ENCODE measurements at regions not wholly inside any gene's neighbourhood (a gene's known extent, or its start where the extent isn't known, plus 50 kb on each side); places are given as distances from the start of the nearest gene placed in this dataset.
A peak's percentile ranks its signal among the peaks of the same experiment; 100 is the strongest.
"Not testable (repeated sequence)": the region's sequence is repeated elsewhere in the genome, so short reads cannot be mapped to it uniquely, and the experiment has no call there.

DNA sequence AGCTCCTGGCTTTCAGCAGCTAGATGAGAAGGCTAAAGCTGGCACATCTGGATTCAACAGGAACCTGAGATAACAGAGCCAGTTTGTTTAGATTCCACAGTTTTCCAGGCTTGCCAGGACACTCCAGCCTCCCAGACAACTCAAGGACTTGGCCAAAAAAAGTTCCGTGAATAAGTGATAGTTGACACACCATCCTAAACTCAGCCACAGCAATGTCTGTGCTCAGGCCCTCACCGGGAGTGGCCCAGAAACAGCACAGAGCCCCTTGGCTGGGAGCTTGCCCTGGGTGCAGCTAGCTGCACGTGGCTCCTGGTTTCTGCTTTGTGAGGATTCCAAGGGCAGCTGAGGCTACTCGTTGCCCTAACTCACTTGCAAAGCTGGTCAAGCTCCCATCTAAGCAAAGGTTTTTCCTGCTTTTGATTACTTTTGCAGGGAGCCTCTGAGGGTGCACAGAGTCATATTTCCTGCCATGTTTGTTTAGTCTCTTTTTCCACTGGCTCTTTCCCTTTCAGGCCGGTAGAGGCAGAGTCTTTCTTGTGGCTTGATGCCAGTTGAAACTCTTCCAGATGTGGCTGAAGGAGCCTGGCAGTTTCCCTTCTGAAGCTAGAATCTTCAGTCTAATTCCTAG, 118.3 kb upstream of the ECI2 start:
- H3K27ac ChIP-seq, result peak overlapping the region in 2 of 4 donors; percentile 32 to 46
- no peaks in the 10 kb centered on the region for H3K36me3 ChIP-seq
- no peaks in the 10 kb centered on the region for H3K27me3 ChIP-seq
- DNase-seq (no peak), ATAC-seq (ENCODE audit: low FRiP score in 2 of 2) (peak; percentile 40 to 65)
- H3K4me1 ChIP-seq, result peaks cover 6 to 13% (median 12%) of the 10 kb centered on the region in 4 donors
- 11 to 41% methylated on average over 3 to 5 of the region's 5 CpGs for WGBS, 2 donors
- H3K4me3 ChIP-seq, result no peak overlapping the region
- H3K9me3 ChIP-seq, result no peaks in the 10 kb centered on the region
- no peak for TF ChIP-seq POLR2A (IDR thresholded peaks at IDR 0.05)
- TF ChIP-seq, protein P1, sequence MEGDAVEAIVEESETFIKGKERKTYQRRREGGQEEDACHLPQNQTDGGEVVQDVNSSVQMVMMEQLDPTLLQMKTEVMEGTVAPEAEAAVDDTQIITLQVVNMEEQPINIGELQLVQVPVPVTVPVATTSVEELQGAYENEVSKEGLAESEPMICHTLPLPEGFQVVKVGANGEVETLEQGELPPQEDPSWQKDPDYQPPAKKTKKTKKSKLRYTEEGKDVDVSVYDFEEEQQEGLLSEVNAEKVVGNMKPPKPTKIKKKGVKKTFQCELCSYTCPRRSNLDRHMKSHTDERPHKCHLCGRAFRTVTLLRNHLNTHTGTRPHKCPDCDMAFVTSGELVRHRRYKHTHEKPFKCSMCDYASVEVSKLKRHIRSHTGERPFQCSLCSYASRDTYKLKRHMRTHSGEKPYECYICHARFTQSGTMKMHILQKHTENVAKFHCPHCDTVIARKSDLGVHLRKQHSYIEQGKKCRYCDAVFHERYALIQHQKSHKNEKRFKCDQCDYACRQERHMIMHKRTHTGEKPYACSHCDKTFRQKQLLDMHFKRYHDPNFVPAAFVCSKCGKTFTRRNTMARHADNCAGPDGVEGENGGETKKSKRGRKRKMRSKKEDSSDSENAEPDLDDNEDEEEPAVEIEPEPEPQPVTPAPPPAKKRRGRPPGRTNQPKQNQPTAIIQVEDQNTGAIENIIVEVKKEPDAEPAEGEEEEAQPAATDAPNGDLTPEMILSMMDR (IDR thresholded peaks at IDR 0.05), result peak; percentile 22 to 50 (median 34)

DNA sequence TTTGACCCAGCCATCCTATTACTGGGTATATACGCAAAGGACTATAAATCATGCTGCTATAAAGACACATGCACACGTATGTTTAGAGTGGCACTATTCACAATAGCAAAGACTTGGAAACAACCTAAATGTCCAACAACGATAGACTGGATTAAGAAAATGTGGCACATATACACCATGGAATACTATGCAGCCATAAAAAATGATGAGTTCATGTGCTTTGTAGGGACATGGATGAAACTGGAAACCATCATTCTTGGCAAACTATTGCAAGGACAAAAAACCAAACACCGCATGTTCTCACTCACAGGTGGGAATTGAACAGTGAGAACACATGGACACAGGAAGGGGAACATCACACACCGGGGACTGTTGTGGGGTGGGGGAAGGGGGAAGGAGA, 117.1 kb upstream of the ECI2 start:
- WGBS, 2 donors, result 95 to 96% methylated on average over 5 of the region's 5 CpGs

DNA sequence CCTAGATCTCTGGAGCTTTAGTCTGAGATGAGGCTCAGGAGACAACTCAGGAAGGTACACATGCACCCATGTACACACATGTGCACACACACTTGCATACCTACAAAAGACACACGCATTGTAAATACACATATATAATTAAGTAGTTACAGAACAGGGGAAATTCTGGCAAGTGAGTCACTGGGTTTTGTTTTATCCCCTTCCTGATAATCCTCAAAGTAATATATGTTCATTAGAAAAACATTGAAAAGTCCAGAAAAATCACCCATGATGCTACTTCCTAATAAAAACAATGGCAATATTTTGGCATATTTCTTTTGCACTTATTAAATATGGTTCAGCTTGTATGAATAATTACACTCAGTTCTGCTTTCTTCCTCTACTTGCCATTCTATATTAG, 115.3 kb upstream of the ECI2 start:
- Histone ChIP-seq H3K27me3 (no peaks in the 10 kb centered on the region), H3K4me3 (no peak overlapping the region), H3K36me3 (no peaks in the 10 kb centered on the region), H3K9me3 (no peaks in the 10 kb centered on the region), H3K27ac (no peak overlapping the region), H3K4me1 (peaks cover 6 to 13% (median 12%) of the 10 kb centered on the region in 4 donors)
- 84 to 93% methylated on average over 1 of the region's 1 CpG for WGBS, 2 donors
- no peak for ATAC-seq (ENCODE audit: low FRiP score in 2 of 2)
- no peak for DNase-seq
- TF ChIP-seq POLR2AphosphoS5 (IDR thresholded peaks at IDR 0.05) (no peak), POLR2A (IDR thresholded peaks at IDR 0.05) (no peak), EP300 (IDR thresholded peaks at IDR 0.05) (no peak)
- TF ChIP-seq, protein P1 (IDR thresholded peaks at IDR 0.05), result no peak

More for the DNA sequence above, 117.1 kb upstream of the ECI2 start:
- ATAC-seq (ENCODE audit: low FRiP score in 2 of 2); H3K27ac ChIP-seq; H3K9me3 ChIP-seq; H3K4me3 ChIP-seq; H3K36me3 ChIP-seq; H3K27me3 ChIP-seq; DNase-seq: not testable (repeated sequence)
- H3K4me1 ChIP-seq, result peaks cover 6 to 13% (median 12%) of the 10 kb centered on the region in 4 donors

DNA sequence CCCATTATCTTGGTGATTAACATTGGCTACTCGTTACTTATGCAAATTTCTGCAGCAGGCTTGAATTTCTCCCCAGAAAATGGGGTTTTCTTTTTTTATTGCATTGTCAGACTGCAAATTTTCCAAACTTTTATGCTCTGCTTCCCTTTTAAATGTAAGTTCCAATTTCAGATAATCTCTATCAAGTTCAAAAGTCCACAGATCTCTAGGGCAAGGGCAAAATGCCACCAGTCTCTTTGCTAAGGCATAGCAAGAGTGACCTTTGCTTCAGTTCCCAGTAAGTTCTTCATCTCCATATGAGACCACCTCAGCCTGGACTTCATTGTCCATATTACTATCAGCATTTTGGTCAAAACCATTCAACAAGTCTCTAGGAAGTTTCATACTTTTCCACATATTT, 108.5 kb upstream of the ECI2 start:
- H3K27me3 ChIP-seq; H3K27ac ChIP-seq; H3K36me3 ChIP-seq; ATAC-seq (ENCODE audit: low FRiP score in 2 of 2); H3K4me1 ChIP-seq; DNase-seq; H3K4me3 ChIP-seq: not testable (repeated sequence)
- WGBS, 2 donors, result 76 to 95% methylated on average over 1 of the region's 1 CpG
- H3K9me3 ChIP-seq, result peaks cover 0 to 13% (median 6%) of the 10 kb centered on the region in 4 donors

DNA sequence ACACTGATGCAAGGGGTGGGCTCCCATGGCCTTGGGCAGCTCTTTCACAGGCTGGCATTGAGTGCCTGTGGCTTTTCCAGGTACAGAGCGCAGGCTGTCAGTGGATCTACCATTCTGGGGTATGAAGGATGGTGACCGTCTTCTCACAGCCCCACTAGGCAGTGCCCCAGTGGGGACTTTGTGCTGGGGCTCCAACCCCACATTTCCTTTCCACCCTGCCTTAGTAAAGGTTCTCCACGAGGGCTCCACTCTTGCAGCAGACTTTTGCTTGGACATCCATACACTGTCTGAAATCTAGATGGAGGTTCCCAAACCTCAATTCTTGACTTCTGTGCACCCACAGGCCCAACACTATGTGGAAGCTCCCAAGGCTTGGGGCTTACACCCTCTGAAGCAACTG, 107.9 kb upstream of the ECI2 start:
- no peak overlapping the region for H3K4me3 ChIP-seq
- ATAC-seq (ENCODE audit: low FRiP score in 2 of 2), result no peak
- H3K27ac ChIP-seq, result no peak overlapping the region
- no peaks in the 10 kb centered on the region for H3K4me1 ChIP-seq
- DNase-seq, result no peak
- no peaks in the 10 kb centered on the region for H3K36me3 ChIP-seq
- H3K27me3 ChIP-seq, result no peaks in the 10 kb centered on the region
- 100% methylated on average over 1 to 3 of the region's 3 CpGs for WGBS, 2 donors
- TF ChIP-seq, protein P1 (IDR thresholded peaks at IDR 0.05), result no peak
- TF ChIP-seq POLR2A (IDR thresholded peaks at IDR 0.05) (no peak), POLR2AphosphoS5 (IDR thresholded peaks at IDR 0.05) (no peak), EP300 (IDR thresholded peaks at IDR 0.05) (no peak)
- peaks cover 0 to 13% (median 6%) of the 10 kb centered on the region in 4 donors for H3K9me3 ChIP-seq

DNA sequence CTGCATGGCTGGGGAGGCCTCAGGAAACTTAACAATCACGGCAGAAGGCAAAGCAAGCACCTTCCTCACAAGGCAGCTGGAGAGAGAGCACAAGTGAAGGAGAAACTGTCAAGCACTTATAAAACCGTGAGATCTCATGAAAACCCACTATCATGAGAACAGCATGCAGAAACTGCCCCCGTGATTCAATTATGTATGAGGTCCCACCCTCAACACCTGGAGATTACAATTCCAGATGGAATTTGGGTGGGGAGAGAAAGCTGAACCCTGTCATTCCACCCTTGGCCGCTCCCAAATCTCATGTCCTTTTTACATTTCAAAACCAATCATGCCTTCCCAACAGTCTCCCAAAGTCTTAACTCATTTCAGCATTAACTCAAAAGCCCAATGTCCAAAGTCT, 107.2 kb upstream of the ECI2 start:
- TF ChIP-seq POLR2A (IDR thresholded peaks at IDR 0.05), result no peak
- Histone ChIP-seq H3K9me3 (peaks cover 0 to 13% (median 6%) of the 10 kb centered on the region in 4 donors), H3K4me3 (no peak overlapping the region), H3K27ac (no peak overlapping the region), H3K4me1 (no peaks in the 10 kb centered on the region), H3K36me3 (no peaks in the 10 kb centered on the region), H3K27me3 (no peaks in the 10 kb centered on the region)
- ATAC-seq (ENCODE audit: low FRiP score in 2 of 2) (no peak), DNase-seq (no peak)
- WGBS, 2 donors, result 87 to 97% methylated on average over 4 of the region's 4 CpGs
